HEK293T (cell line): ENCODE measurements at regions not wholly inside any gene's neighbourhood (a gene's known extent, or its start where the extent isn't known, plus 50 kb on each side); places are given as distances from the start of the nearest gene placed in this dataset.
A peak's percentile ranks its signal among the peaks of the same experiment; 100 is the strongest.

ENCODE experiments used
- CTCF ChIA-PET: fragments of 350-600 bp; formaldehyde crosslinking; extraction: SDS; loops from one replicate; lab custom pipeline; 2021; ENCODE audit warnings: antibody characterized with exemption, inconsistent platforms; lab: Yijun Ruan, JAX
- POLR2A ChIA-PET: fragments of 350-600 bp; formaldehyde crosslinking; extraction: SDS; loops from one replicate; lab custom pipeline; 2020; ENCODE audit warnings: antibody characterized with exemption, inconsistent platforms; lab: Yijun Ruan, JAX
- DNase-seq: peaks from one replicate; pipeline ENCODE4 v3.0.0; 2012; ENCODE audit warnings: mixed read lengths; ENCODE audit errors: extremely low spot score
- ARNT ChIP-seq: fragments of 450-650 bp; IDR thresholded peaks from 2 replicates; pipeline ENCODE4 v1.6.1; 2017; ENCODE audit warnings: mild to moderate bottlenecking
- BHLHE40 ChIP-seq: fragments of 450-650 bp; IDR thresholded peaks from 2 replicates; pipeline ENCODE4 v1.6.1; 2016; ENCODE audit warnings: mild to moderate bottlenecking, moderate library complexity, borderline replicate concordance
- CTBP1 ChIP-seq: fragments of 450-650 bp; IDR thresholded peaks from 2 replicates; pipeline ENCODE4 v1.6.1; 2016; ENCODE audit warnings: borderline replicate concordance
- ELF4 ChIP-seq: fragments of 450-650 bp; IDR thresholded peaks from 2 replicates; pipeline ENCODE4 v1.6.1; 2017; ENCODE audit warnings: antibody characterized with exemption
- FOXA1 ChIP-seq: fragments of 450-650 bp; IDR thresholded peaks from 2 replicates; pipeline ENCODE4 v1.6.1; 2016; ENCODE audit warnings: mild to moderate bottlenecking
- FOXK2 ChIP-seq: fragments of 450-650 bp; IDR thresholded peaks from 2 replicates; pipeline ENCODE4 v1.6.1; 2016; ENCODE audit warnings: mild to moderate bottlenecking
- FOXM1 ChIP-seq: fragments of 450-650 bp; IDR thresholded peaks from 2 replicates; pipeline ENCODE4 v1.6.1; 2017; ENCODE audit warnings: mild to moderate bottlenecking, borderline replicate concordance
- HDGF ChIP-seq: fragments of 450-650 bp; IDR thresholded peaks from 2 replicates; pipeline ENCODE4 v1.6.1; 2017; ENCODE audit warnings: antibody characterized with exemption, borderline replicate concordance
- L3MBTL2 ChIP-seq: fragments of 450-650 bp; conservative IDR thresholded peaks from 2 replicates; pipeline ENCODE4 v1.6.1; 2016; ENCODE audit warnings: mild to moderate bottlenecking
- LEF1 ChIP-seq: fragments of 450-650 bp; IDR thresholded peaks from 2 replicates; pipeline ENCODE4 v1.6.1; 2017; ENCODE audit warnings: mild to moderate bottlenecking, borderline replicate concordance
- NFRKB ChIP-seq: fragments of 450-650 bp; IDR thresholded peaks from 2 replicates; pipeline ENCODE4 v1.6.1; 2016; ENCODE audit warnings: mild to moderate bottlenecking, moderate library complexity
- PKNOX1 ChIP-seq: fragments of 450-650 bp; IDR thresholded peaks from 2 replicates; pipeline ENCODE4 v1.6.1; 2016
- SP1 ChIP-seq: fragments of 450-650 bp; IDR thresholded peaks from 2 replicates; pipeline ENCODE4 v1.6.1; 2017
- SUZ12 ChIP-seq: fragments of 450-650 bp; IDR thresholded peaks from 2 replicates; pipeline ENCODE4 v1.6.1; 2016; ENCODE audit warnings: mild to moderate bottlenecking
- TARDBP ChIP-seq: fragments of 450-650 bp; IDR thresholded peaks from 2 replicates; pipeline ENCODE4 v1.6.1; 2016
- ZNF384 ChIP-seq: fragments of 450-650 bp; IDR thresholded peaks from 2 replicates; pipeline ENCODE4 v1.6.1; 2016

- DNase-seq: no peak
- ChIA-PET POLR2A (no interaction called here), CTCF (no interaction called here)
- TF ChIP-seq L3MBTL2 (no peak), ELF4 (no peak), BHLHE40 (no peak)
Observed at GRCh38 chr16:76612497-76612896, 335.3 kb downstream of the CNTNAP4 start.

GRCh38 chr16:76614269-76614668 is 337.1 kb downstream of the CNTNAP4 start:
- ChIA-PET CTCF (no interaction called here), POLR2A (no interaction called here)
- no peak for DNase-seq

GRCh38 chr16:76622876-76623275 is 345.7 kb downstream of the CNTNAP4 start:
- CTCF ChIA-PET: no interaction called here
- POLR2A ChIA-PET: no interaction called here
- no peak for DNase-seq
- TF ChIP-seq SUZ12 (no peak), FOXM1 (no peak), HDGF (no peak), FOXA1 (no peak), CTBP1 (no peak), ZNF384 (no peak), NFRKB (no peak), FOXK2 (no peak), BHLHE40 (no peak), SP1 (no peak), LEF1 (no peak), PKNOX1 (no peak), ELF4 (no peak)

More at GRCh38 chr16:76614269-76614668, 337.1 kb downstream of the CNTNAP4 start:
- TF ChIP-seq ZNF384: no peak
- no peak for TF ChIP-seq SUZ12
- TF ChIP-seq L3MBTL2: no peak
- TF ChIP-seq LEF1: no peak
- TF ChIP-seq BHLHE40: no peak
- TF ChIP-seq ARNT: no peak
- no peak for TF ChIP-seq FOXM1
- TF ChIP-seq FOXA1: no peak
- TF ChIP-seq ELF4: no peak
- TF ChIP-seq FOXK2: no peak
- no peak for TF ChIP-seq PKNOX1
- TF ChIP-seq TARDBP: no peak
- no peak for TF ChIP-seq HDGF
- no peak for TF ChIP-seq SP1
- TF ChIP-seq CTBP1: no peak
- TF ChIP-seq NFRKB: no peak

- no peak for DNase-seq
- no peak for TF ChIP-seq FOXA1
- no peak for TF ChIP-seq FOXK2
- TF ChIP-seq PKNOX1: no peak
- no peak for TF ChIP-seq SP1
- TF ChIP-seq HDGF: no peak
- no peak for TF ChIP-seq CTBP1
- POLR2A ChIA-PET: no interaction called here
- CTCF ChIA-PET: no interaction called here
Observed at GRCh38 chr16:76634847-76635697, 357.9 kb downstream of the CNTNAP4 start.

GRCh38 chr16:76639685-76640289 is 362.6 kb downstream of the CNTNAP4 start:
- ChIA-PET POLR2A (no interaction called here), CTCF (no interaction called here)

GRCh38 chr16:76650582-76650981 is 373.4 kb downstream of the CNTNAP4 start:
- no peak for TF ChIP-seq SP1
- TF ChIP-seq FOXK2: no peak
- TF ChIP-seq TARDBP: no peak
- no peak for TF ChIP-seq SUZ12
- TF ChIP-seq ARNT: no peak
- no peak for TF ChIP-seq CTBP1
- TF ChIP-seq ZNF384: no peak
- no peak for TF ChIP-seq LEF1
- POLR2A ChIA-PET: no interaction called here
- CTCF ChIA-PET: no interaction called here
- no peak for DNase-seq

More at GRCh38 chr16:76639685-76640289, 362.6 kb downstream of the CNTNAP4 start:
- TF ChIP-seq HDGF: no peak
- no peak for TF ChIP-seq SP1
- TF ChIP-seq FOXK2: no peak
- no peak for TF ChIP-seq ELF4
- TF ChIP-seq BHLHE40: no peak
- no peak for TF ChIP-seq CTBP1
- TF ChIP-seq ARNT: no peak
- peak; percentile 12 for DNase-seq
